ENCODE measurements at regions not wholly inside any gene's neighbourhood (a gene's known extent, or its start where the extent isn't known, plus 50 kb on each side); places are given as distances from the start of the nearest gene placed in this dataset.
"Not testable (repeated sequence)": the region's sequence is repeated elsewhere in the genome, so short reads cannot be mapped to it uniquely, and the experiment has no call there.

DNA sequence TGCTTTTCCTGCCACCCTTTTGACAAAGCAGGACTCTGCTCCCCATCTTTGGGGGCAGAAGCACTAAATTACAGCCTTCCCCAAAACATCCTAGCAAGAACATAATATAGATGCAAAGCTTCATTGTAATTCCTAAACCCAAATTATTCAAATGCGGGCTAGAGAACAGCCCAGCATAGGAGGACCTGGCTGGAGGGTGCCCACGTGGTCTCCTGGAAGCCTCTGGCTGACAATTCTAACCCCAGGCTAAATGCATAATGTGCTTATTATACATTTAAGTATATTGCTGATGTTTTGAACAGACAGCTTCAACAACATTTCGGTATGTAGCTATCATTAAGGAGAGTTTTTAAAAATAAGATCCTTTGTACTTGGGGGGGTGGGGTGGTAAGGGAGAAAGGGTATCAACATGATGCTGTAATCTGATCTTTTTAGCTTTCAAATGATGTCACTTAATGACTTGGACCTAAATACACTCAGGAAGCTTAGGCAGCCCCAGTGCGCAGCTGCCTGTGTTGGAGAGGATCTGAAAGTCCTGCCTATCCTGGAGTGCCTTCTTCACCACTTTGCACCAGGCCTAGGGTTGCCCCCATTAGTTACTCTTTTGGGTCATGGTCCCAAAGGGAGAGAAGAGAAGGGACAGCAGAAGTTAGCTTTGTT, 57.2 kb upstream of the USP3 start:
- Histone ChIP-seq H3K27me3 (ENCODE audit: control insufficient read depth, insufficient read depth, low read length) (no peaks in the 10 kb centered on the region), H3K4me3 (ENCODE audit: low read depth, low read length) (no peak overlapping the region), H3K36me3 (ENCODE audit: control insufficient read depth, insufficient read depth, low read length) (no peaks in the 10 kb centered on the region)
- DNase-seq (ENCODE audit: low read depth): no peak
- TF ChIP-seq, protein P1, sequence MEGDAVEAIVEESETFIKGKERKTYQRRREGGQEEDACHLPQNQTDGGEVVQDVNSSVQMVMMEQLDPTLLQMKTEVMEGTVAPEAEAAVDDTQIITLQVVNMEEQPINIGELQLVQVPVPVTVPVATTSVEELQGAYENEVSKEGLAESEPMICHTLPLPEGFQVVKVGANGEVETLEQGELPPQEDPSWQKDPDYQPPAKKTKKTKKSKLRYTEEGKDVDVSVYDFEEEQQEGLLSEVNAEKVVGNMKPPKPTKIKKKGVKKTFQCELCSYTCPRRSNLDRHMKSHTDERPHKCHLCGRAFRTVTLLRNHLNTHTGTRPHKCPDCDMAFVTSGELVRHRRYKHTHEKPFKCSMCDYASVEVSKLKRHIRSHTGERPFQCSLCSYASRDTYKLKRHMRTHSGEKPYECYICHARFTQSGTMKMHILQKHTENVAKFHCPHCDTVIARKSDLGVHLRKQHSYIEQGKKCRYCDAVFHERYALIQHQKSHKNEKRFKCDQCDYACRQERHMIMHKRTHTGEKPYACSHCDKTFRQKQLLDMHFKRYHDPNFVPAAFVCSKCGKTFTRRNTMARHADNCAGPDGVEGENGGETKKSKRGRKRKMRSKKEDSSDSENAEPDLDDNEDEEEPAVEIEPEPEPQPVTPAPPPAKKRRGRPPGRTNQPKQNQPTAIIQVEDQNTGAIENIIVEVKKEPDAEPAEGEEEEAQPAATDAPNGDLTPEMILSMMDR (IDR thresholded peaks at IDR 0.05; ENCODE audit: insufficient read depth, low read length, poor library complexity, severe bottlenecking): no peak

DNA sequence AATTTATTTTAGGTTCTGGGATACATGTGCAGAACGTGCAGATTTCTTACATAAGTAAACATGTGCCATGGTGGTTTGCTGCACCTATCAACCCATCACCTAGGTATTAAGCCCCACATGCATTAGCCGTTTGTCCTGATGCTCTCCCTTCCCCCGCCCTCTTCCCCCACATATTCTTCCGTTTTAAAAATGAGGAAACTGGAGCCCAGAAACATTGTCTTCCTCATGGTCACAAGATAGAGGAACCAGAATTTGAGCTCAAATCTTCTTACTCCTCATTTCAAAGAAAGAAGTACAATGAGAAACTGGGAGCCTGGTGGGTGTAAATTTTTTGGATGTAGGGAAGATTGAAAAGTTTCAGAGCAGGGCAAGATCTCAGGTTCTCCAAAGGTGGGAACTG, 56.1 kb upstream of the USP3 start:
- Histone ChIP-seq H3K36me3 (ENCODE audit: control insufficient read depth, insufficient read depth, low read length) (no peaks in the 10 kb centered on the region), H3K27me3 (ENCODE audit: control insufficient read depth, insufficient read depth, low read length) (no peaks in the 10 kb centered on the region), H3K4me3 (ENCODE audit: low read depth, low read length) (no peak overlapping the region)
- DNase-seq (ENCODE audit: low read depth): no peak
- TF ChIP-seq, protein P1 (IDR thresholded peaks at IDR 0.05; ENCODE audit: insufficient read depth, low read length, poor library complexity, severe bottlenecking): no peak

DNA sequence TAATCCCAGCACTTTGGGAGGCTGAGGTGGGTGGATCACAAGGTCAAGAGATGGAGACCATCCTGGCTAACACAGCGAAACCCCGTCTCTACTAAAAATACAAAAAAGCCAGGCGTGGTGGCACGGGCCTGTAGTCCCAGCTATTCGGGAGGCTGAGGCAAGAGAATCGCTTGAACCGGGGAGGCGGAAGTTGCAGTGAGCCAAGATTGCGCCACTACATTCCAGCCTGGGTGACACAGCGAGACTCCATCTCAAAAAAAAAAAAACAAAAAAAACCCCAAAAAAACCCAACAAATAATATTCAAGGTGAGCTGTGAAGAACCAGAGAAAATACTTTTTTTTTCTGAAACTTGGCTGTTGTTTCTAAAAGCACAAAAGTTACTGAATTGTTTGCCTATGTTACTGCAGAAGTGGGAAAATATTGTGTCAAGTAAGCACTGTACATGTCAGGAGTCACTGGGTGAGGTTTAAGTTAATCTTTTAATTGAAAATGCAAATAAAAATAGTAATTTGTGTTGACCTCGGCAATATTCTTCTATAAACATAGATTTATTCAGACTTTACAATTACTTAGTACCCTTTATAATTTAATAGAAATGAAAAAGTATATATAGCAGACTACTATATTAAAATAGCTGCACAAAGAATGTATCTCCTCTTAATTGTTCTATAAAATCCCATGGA, 55.4 kb upstream of the USP3 start:
- DNase-seq (ENCODE audit: low read depth); H3K36me3 ChIP-seq (ENCODE audit: control insufficient read depth, insufficient read depth, low read length); H3K4me3 ChIP-seq (ENCODE audit: low read depth, low read length); H3K27me3 ChIP-seq (ENCODE audit: control insufficient read depth, insufficient read depth, low read length): not testable (repeated sequence)

DNA sequence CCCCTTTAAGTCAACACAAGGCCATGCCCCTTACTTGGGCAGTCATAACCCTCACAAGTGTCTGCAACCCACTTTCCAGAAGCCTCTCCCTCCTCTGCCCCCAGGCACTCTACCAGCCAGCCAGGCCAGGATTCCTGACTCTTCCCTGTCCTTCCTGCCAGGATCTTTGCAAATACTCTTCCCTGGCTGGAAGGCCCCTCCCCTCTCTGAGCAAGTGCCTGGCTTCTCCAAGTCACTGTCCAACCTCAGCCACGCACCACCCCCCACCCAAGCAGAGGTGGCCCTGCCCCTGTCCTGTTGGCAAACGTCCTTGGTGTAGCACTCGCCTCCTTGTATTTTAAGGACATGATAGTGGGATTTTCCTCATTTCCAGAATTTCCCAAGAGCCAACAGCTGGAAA, 54.7 kb upstream of the USP3 start:
- H3K27me3 ChIP-seq (ENCODE audit: control insufficient read depth, insufficient read depth, low read length): no peaks in the 10 kb centered on the region
- TF ChIP-seq, protein P1 (IDR thresholded peaks at IDR 0.05; ENCODE audit: insufficient read depth, low read length, poor library complexity, severe bottlenecking): no peak
- no peak for DNase-seq (ENCODE audit: low read depth)
- no peaks in the 10 kb centered on the region for H3K36me3 ChIP-seq (ENCODE audit: control insufficient read depth, insufficient read depth, low read length)
- no peak overlapping the region for H3K4me3 ChIP-seq (ENCODE audit: low read depth, low read length)

DNA sequence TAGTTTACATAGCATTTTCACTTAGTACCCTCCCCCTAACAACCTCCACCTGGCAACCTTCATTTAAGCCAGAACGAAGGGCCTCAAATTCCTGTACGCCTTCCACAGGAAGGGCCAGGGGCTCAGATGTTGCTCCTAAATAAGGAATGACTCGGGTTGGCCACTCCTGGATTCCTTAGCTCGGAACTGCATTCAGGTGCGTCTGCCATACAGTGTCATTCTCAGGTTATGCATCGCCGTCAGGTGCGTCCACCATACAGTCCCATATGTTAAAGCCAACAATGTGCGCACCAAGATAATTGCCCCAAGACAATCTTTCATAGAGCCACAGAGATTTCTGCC, 53.5 kb upstream of the USP3 start:
- H3K27me3 ChIP-seq (ENCODE audit: control insufficient read depth, insufficient read depth, low read length): no peaks in the 10 kb centered on the region
- no peaks in the 10 kb centered on the region for H3K36me3 ChIP-seq (ENCODE audit: control insufficient read depth, insufficient read depth, low read length)
- TF ChIP-seq, protein P1 (IDR thresholded peaks at IDR 0.05; ENCODE audit: insufficient read depth, low read length, poor library complexity, severe bottlenecking): no peak

DNA sequence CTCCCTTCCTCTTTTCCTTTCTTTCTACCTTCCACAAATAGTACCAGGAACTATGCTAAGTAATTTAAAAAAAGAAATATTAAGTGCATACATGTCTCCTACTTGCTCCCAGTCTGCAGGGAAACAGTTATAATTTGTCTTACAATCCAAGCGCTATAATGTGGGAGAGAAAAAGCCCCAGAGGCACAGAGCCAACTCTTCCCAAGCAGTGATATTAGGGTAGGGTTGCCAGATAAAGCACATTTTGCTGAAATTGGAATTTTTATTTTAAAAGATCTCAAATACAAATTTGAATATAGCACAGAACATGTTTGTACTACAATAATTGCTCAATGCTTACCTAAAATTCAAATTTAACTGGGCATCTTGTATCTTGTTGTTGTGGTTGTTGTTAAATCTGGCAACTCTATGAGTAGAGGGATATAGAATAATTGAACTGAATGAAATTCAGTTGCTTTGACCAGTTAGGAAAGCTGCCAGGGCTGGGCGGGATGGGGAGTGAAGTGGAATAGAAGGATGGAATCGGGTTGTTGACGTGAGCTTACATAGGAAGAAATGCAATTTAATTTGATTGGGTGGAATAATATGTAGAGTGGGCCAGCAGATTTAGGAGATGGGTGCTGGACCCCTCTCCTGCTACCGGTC, 52.6 kb upstream of the USP3 start:
- no peaks in the 10 kb centered on the region for H3K27me3 ChIP-seq (ENCODE audit: control insufficient read depth, insufficient read depth, low read length)

More for the DNA sequence above, 53.5 kb upstream of the USP3 start:
- DNase-seq (ENCODE audit: low read depth): no peak
- H3K4me3 ChIP-seq (ENCODE audit: low read depth, low read length): no peak overlapping the region

More for the DNA sequence above, 52.6 kb upstream of the USP3 start:
- no peak overlapping the region for H3K4me3 ChIP-seq (ENCODE audit: low read depth, low read length)
- TF ChIP-seq, protein P1 (IDR thresholded peaks at IDR 0.05; ENCODE audit: insufficient read depth, low read length, poor library complexity, severe bottlenecking): no peak
- H3K36me3 ChIP-seq (ENCODE audit: control insufficient read depth, insufficient read depth, low read length): no peaks in the 10 kb centered on the region
- no peak for DNase-seq (ENCODE audit: low read depth)
